G401 (cell line): ENCODE measurements at regions not wholly inside any gene's neighbourhood (a gene's known extent, or its start where the extent isn't known, plus 50 kb on each side); places are given as distances from the start of the nearest gene placed in this dataset.
"Not testable (repeated sequence)": the region's sequence is repeated elsewhere in the genome, so short reads cannot be mapped to it uniquely, and the experiment has no call there.

Experiments
- DNase-seq: peaks from one replicate; pipeline ENCODE4 v3.0.0-alpha.2; 2015; ENCODE audit warnings: low spot score
- in situ Hi-C: cut with HindIII; loops from 2 replicates; pipeline ENCODE4 v1.10.0; 2016; ENCODE audit warnings: low sequenced_read_pairs, mixed read lengths

GRCh38 chr17:72175787-72176515, 55.1 kb downstream of the SOX9 start:
- no peak for DNase-seq
- in situ Hi-C loops = no loop called here

- in situ Hi-C loops = no loop called here
- DNase-seq = peak; percentile 55
Measured at GRCh38 chr17:72176516-72176851, 55.7 kb downstream of the SOX9 start.

GRCh38 chr17:72176951-72177660, 56.3 kb downstream of the SOX9 start:
- DNase-seq = no peak
- in situ Hi-C loops = no loop called here

GRCh38 chr17:72177738-72178137, 56.9 kb downstream of the SOX9 start:
- in situ Hi-C loops = no loop called here
- no peak for DNase-seq

- in situ Hi-C loops = no loop called here
- no peak for DNase-seq
Measured at GRCh38 chr17:72182371-72182873, 61.6 kb downstream of the SOX9 start.

GRCh38 chr17:72183194-72183685, 62.4 kb downstream of the SOX9 start:
- DNase-seq = no peak
- in situ Hi-C loops = no loop called here

GRCh38 chr17:72184805-72185204, 64.0 kb downstream of the SOX9 start:
- DNase-seq = no peak
- in situ Hi-C loops = no loop called here

GRCh38 chr17:72185564-72185963, 64.7 kb downstream of the SOX9 start:
- in situ Hi-C loops = no loop called here
- DNase-seq = no peak

- DNase-seq = no peak
- in situ Hi-C loops = no loop called here
Measured at GRCh38 chr17:72187556-72187955, 66.7 kb downstream of the SOX9 start.

- in situ Hi-C loops = no loop called here
- DNase-seq = no peak
Measured at GRCh38 chr17:72188801-72189200, 68.0 kb downstream of the SOX9 start.

GRCh38 chr17:72189768-72190593, 69.2 kb downstream of the SOX9 start:
- no peak for DNase-seq
- in situ Hi-C loops = no loop called here

GRCh38 chr17:72191356-72191755, 70.5 kb downstream of the SOX9 start:
- in situ Hi-C loops = no loop called here
- no peak for DNase-seq

GRCh38 chr17:72191921-72192799, 71.3 kb downstream of the SOX9 start:
- in situ Hi-C loops = no loop called here
- no peak for DNase-seq

- in situ Hi-C loops = no loop called here
- no peak for DNase-seq
Measured at GRCh38 chr17:72192800-72193192, 72.0 kb downstream of the SOX9 start.

GRCh38 chr17:72193391-72194106, 72.7 kb downstream of the SOX9 start:
- no peak for DNase-seq
- in situ Hi-C loops = no loop called here

- in situ Hi-C loops, DNase-seq: not testable (repeated sequence)
Measured at GRCh38 chr17:72194107-72194440, 73.3 kb downstream of the SOX9 start.

GRCh38 chr17:72199256-72199655, 78.4 kb downstream of the SOX9 start:
- DNase-seq = no peak
- in situ Hi-C loops = no loop called here

GRCh38 chr17:72204742-72205141, 83.9 kb downstream of the SOX9 start:
- in situ Hi-C loops = no loop called here
- DNase-seq = no peak
